NCI-H146 (cell line): ENCODE measurements at regions not wholly inside any gene's neighbourhood (a gene's known extent, or its start where the extent isn't known, plus 50 kb on each side); places are given as distances from the start of the nearest gene placed in this dataset.

ENCODE experiments used
- DNase-seq: peaks from one replicate; lab custom pipeline; 2025; lab: John Stamatoyannopoulos, UW

DNA sequence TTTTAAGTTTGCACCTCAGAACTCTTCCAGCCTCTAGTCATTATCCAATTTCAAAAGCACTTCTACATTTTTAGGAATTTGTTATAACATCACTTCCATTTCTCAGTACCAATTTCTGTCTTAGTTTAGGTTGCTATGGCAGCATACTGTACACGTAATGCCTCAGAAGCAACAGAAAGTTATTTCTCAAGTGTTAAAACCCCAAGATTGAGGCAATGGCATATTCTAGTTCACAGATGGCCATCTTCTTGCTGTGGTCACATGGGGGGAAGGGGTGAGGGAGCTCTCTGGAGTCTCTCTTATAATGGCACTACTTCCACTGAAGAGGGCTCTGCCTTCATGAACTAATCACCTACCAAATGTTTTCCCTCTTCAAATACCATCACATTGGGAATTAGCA, 220.3 kb upstream of the CTSO start:
- no peak for DNase-seq

DNA sequence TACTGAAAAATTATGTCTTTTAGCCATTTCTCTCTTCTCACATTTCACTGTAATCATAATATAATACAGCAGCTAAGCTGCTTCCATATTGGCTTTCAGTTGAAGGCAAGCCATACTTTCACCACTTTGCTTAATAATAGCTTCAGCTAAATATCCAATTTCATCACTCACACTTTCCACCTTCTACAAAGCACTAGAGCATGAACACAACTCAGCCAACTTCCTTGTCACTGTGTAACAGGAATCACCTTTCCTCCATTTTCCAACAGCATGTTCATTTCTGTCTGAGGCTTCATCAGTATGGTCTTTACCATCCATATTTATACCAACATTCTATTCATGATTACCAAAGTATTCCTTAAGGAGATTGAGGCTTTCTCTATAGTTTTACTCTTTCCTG, 219.8 kb upstream of the CTSO start:
- no peak for DNase-seq

GRCh38 chr4:156169861-156170260, 216.2 kb upstream of the CTSO start:
- peak; percentile 54 for DNase-seq

DNA sequence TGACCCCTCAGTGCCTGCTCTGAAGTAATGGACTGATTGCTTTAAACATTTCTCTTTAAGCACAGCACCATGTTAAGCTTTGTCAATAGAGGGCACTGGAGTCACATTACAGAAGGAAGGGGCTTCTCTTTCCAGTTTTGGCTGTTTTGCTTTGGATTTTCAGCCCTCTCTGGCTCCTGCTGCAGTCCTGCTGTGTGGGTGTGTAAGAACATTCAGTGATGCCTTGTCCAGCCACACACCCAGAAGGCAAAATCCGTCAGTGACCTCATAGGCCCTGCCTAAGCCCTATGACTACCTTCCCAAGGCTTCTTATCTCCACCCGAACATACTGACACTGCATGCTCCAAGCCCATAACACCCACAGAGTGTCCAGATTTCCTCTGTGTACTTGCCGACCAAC, 215.3 kb upstream of the CTSO start:
- peak; percentile 71 for DNase-seq

DNA sequence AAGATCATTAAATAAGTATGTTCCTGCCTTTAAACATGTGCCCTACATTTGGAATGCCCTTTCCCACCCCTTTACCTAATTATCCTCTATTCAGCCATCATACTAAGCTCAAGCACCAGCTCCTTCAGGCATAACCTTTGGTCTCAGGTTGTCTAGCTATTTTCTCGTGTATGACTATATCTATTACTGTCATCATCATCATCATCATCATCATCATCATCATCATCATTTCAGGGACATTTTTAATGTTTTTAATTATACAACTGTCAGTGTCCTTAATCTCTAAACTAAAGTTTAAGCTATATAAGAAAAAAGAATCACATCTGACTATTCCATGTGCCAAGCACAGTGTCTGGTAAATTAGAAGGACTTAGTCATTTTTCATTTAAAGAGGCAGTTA, 214.6 kb upstream of the CTSO start:
- no peak for DNase-seq

DNA sequence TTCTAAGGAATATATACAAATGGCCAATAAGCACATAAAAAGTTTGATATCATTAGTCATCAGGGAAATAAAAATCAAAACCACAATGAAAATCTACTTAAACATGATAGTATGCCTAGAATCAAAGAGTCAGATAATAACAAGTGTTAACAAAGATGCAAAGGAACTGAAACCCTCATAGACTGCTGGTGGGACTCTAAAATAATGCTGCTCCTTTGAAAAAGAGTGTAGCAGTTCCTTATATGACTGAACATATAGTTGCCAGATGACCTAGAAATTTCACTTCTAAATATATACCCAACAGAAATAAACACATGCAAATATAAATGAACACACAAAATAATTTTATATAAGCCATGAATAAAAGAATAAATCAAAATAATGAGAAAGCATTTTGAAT, 205.1 kb upstream of the CTSO start:
- DNase-seq, result no peak

DNA sequence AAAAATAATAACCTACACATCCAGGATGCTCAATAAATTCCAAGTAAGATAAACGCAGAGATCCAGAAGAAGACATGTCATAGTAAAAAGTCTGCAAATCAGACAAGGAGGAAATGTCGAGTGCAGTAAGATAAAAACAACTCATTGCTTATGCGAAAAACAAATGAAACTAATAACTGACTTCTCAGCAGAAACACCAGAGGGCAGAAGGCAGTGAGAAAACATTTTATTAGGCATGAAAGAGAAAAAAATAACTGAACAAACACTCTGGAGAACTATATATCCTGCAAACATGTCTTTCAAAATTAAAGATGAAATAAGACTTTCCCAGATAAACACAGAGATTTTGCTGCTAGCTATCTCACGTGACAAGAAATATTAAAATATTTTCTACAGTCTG, 201.3 kb upstream of the CTSO start:
- DNase-seq, result no peak

DNA sequence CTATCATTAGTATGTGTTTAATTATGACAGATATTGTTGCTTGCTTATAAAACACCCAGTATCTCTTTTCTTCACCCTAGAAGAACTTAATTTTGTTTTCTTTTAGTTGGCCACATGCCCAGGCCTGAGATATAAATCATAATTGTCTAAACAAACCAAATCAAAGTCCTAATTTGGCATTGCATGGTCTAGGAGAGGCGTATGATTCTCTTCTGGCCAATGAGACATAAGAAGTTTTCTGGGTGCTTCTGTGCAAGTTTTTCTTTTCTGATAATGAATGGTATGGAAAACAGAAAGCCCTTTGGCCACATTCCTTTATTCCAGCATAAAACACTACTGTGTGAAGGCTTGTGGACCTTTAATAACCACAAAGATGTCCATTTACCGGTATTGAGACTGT, 192.9 kb upstream of the CTSO start:
- DNase-seq, result no peak

DNA sequence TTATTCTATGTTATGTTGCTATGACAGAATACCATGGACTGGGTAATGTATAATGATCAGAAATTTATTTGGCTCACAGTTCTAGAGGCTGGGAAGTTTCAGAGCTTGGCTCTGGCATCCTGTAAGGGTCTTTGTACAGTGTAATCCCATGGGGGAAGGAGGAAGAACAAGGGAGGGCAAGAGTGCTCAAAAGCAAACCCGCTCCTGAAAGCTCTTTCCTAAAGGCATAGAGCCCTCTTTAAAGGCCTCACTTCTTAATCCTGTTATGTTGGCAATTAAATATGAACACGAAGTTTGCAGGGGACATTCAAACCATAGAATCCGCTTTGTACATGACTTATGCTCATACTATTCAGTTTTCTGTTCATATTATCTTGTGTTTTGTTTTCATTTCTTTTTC, 191.3 kb upstream of the CTSO start:
- no peak for DNase-seq

- no peak for DNase-seq
These were observed 185.2 kb upstream of the CTSO start for GRCh38 chr4:156138781-156139280.

- peak; percentile 95 for DNase-seq
These were observed 184.2 kb upstream of the CTSO start for GRCh38 chr4:156137679-156138473.

DNA sequence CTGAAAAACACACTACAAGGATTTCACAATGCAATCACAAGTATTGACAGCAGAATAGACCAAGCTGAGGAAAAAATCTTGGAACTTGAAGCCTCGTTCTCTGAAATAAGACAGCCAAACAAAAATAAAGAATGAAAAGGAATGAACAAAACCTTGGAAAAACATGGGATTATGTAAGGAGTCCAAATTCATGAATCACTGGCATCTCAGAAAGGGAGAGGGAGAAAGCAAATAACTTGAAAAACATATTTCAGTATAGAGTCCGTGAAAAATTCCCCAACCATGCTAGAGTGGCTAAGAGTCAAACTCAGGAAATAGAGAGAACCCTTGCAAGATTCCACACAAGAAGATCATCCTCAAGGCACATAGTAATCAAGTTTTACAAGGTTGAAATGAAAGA, 178.5 kb upstream of the CTSO start:
- DNase-seq, result no peak

- no peak for DNase-seq
These were observed 174.9 kb upstream of the CTSO start for GRCh38 chr4:156128616-156129015.

- no peak for DNase-seq
These were observed 165.0 kb upstream of the CTSO start for GRCh38 chr4:156118507-156119220.

DNA sequence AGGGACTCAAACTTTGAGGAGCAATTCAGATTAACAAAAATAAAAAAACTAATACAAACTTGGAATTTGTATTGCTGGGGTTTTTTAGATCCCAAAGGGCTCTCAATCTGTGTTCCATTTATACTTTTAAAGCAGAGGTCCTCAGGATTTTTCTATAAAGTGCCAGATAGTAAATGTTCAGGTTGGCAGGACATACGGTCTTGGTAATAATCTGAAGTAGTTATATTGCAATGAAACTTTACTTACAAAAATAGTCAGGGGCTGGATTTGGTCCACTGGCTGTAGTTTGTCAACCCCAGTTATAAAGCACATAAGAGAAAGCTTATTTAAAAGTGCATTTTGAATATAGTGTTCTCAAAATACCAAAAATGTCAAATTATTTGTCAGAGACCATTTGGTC, 164.1 kb upstream of the CTSO start:
- no peak for DNase-seq

- no peak for DNase-seq
These were observed 163.3 kb upstream of the CTSO start for GRCh38 chr4:156116991-156117390.

DNA sequence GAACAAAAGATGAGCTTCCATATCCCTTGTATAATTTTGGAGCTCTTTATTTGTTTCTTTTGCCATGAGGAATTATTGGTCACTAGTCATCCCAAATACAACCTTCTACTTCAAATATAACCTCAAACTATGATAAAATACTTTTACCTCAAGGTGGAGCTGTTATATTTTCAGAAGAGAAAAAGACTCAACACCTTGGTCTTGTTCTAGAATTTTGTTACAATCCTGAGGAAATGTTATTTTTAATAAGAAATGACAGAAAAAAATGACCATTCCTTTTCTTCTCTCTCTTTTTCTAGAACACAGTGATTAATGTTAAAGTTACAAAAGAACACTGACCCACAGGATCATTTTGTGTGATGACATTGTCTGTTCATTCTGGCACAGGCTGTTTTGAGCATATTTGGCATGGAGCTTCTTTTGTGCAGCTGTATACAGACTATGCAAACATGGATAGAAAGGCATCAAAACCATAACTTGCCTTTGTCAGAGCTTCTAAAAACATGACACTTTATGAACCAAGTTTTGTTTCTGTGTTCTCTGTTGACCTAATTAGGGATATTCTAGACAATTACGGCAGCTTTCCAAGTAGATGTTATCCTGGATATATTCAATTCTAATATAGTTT, 159.6 kb upstream of the CTSO start:
- peak; percentile 42 for DNase-seq

GRCh38 chr4:156111686-156112085, 158.0 kb upstream of the CTSO start:
- no peak for DNase-seq

GRCh38 chr4:156109943-156110900, 156.6 kb upstream of the CTSO start:
- DNase-seq, result no peak

GRCh38 chr4:156109087-156109486, 155.4 kb upstream of the CTSO start:
- peak; percentile 36 for DNase-seq

DNA sequence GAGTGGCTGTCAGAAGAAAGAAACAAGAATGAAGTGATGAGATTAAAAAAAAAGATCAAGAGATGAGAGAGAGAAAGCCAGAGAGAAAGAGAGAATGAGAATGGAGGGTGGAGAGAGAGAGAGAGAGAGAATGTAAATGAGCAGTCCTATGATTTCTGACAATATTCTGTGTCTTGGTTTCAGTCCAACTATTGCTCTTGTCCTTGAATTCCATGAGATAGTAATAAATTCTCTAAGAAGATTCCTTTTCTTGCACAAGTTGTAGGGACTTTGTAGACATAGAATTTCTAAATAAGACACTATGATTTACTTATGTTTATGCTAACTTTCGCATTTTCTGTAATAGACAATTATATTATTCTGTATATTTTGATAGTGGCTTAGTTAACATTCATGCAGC, 149.6 kb upstream of the CTSO start:
- DNase-seq, result no peak

DNA sequence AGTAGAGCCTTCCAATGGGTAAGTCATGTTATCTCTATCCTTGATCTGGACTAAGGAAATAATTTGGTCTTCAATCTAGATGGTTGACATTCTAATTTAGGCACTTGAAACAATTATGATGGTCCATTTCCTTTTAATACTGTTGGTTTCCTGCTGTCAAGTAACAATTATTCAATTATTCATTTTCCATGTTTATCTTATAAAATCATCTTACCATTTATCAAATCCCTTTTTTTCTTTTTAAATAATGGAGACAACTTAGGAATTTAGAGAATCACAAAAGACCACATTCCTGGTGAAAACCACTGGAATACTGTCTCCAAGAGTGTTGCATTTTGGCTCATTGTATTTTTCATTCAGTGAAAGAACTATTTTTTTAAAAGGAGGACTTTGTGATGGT, 148.7 kb upstream of the CTSO start:
- DNase-seq, result no peak
